GM19372 (cell line): ENCODE measurements at regions not wholly inside any gene's neighbourhood (a gene's known extent, or its start where the extent isn't known, plus 50 kb on each side); places are given as distances from the start of the nearest gene placed in this dataset.
"Not testable (repeated sequence)": the region's sequence is repeated elsewhere in the genome, so short reads cannot be mapped to it uniquely, and the experiment has no call there.

Source experiments
- ATAC-seq: cut with Tn5 transposase; IDR thresholded peaks from one replicate; pipeline ENCODE4 v1.9.1; 2021; ENCODE audit warnings: mild to moderate bottlenecking, low read depth, moderate library complexity; ENCODE audit not compliant: unreplicated experiment

- ATAC-seq: no peak
Measured at GRCh38 chr6:66307490-66307889, 600.5 kb upstream of the EYS start.

GRCh38 chr6:66291905-66292304 is 584.9 kb upstream of the EYS start:
- ATAC-seq: no peak

GRCh38 chr6:66289889-66290288 is 582.9 kb upstream of the EYS start:
- no peak for ATAC-seq

GRCh38 chr6:66278115-66278514 is 571.1 kb upstream of the EYS start:
- no peak for ATAC-seq

GRCh38 chr6:66277400-66277799 is 570.4 kb upstream of the EYS start:
- ATAC-seq: no peak

GRCh38 chr6:66265737-66266136 is 558.7 kb upstream of the EYS start:
- ATAC-seq: no peak

- ATAC-seq: no peak
Measured at GRCh38 chr6:66264376-66264775, 557.4 kb upstream of the EYS start.

GRCh38 chr6:66258731-66259487 is 551.9 kb upstream of the EYS start:
- not testable (repeated sequence) for ATAC-seq

GRCh38 chr6:66245231-66245630 is 538.2 kb upstream of the EYS start:
- ATAC-seq: no peak

GRCh38 chr6:66238851-66239250 is 531.8 kb upstream of the EYS start:
- no peak for ATAC-seq

GRCh38 chr6:66232890-66233289 is 525.9 kb upstream of the EYS start:
- no peak for ATAC-seq

GRCh38 chr6:66230591-66230990 is 523.6 kb upstream of the EYS start:
- no peak for ATAC-seq

- ATAC-seq: no peak
Measured at GRCh38 chr6:66226109-66226508, 519.1 kb upstream of the EYS start.

GRCh38 chr6:66210964-66211363 is 503.9 kb upstream of the EYS start:
- ATAC-seq: no peak

GRCh38 chr6:66200390-66200789 is 493.4 kb upstream of the EYS start:
- no peak for ATAC-seq

GRCh38 chr6:66199171-66199570 is 492.1 kb upstream of the EYS start:
- ATAC-seq: no peak

GRCh38 chr6:66198062-66198624 is 491.1 kb upstream of the EYS start:
- no peak for ATAC-seq

GRCh38 chr6:66190858-66191257 is 483.8 kb upstream of the EYS start:
- ATAC-seq: no peak

- no peak for ATAC-seq
Measured at GRCh38 chr6:66189915-66190314, 482.9 kb upstream of the EYS start.

- no peak for ATAC-seq
Measured at GRCh38 chr6:66186756-66187155, 479.7 kb upstream of the EYS start.

- no peak for ATAC-seq
Measured at GRCh38 chr6:66184091-66184490, 477.1 kb upstream of the EYS start.

- ATAC-seq: no peak
Measured at GRCh38 chr6:66179361-66179760, 472.3 kb upstream of the EYS start.
